ENCODE measurements at regions not wholly inside any gene's neighbourhood (a gene's known extent, or its start where the extent isn't known, plus 50 kb on each side); places are given as distances from the start of the nearest gene placed in this dataset.

DNA sequence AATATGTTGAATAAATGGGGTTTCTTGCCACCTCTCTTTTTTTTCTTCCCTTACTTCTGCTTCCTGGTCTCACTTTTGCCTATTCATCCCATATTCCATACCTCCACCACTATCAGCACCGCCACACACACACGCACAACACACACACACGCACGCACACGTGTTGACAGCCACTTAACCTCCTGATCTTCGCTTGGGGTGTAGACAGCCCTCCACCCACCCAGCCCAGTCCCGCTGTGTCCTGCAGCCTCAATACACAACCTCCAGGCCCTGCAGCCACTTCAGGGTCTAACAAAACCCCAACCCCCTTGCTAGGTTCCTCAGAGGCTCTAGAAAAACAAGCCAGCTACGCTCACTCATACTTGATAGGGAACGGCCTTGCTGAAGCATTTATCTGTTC is 72.3 kb downstream of the LINC00237 start:
- no peak overlapping the region for H3K27ac ChIP-seq
- DNase-seq (ENCODE audit: low read depth, low spot score) = no peak

DNA sequence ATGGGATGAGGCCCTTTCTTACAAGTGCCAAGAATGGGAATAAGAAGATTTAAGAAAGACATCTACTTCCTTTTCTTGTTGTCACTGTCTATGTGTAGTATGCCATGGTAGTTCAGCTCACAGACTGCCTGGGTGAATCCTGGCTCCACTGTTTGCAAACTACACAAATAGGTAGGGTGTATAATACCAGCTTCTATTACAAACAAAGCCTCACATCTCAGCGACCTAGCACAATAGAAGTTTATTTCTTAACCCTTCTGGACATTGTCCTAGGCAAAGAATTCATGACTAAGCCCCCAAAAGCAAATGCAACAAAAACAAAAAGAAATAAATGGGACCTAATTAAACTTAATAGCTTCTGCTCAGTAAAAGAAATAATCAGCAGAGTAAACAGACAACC is 74.5 kb downstream of the LINC00237 start:
- no peak overlapping the region for H3K27ac ChIP-seq
- no peak for DNase-seq (ENCODE audit: low read depth, low spot score)

DNA sequence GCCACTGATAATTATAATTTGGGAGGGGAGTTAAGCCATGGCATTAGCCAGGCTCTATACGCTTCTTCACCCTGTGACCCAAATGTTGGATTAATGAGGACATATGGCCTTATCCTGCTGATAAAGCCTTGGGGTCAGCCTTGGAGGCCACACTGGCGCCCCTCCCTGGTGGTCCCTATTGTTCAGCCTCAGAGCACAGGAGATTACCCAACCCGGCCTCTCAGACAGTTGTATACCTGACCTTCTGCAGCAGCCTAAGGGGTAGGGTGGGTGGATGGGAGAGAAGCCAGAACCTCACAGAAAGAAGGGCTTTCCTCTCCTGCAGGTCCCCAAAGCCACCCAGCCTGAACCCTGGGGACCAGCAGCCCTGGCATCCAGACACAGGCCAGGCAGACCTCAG is 76.8 kb downstream of the LINC00237 start:
- DNase-seq (ENCODE audit: low read depth, low spot score) = no peak
- H3K27ac ChIP-seq = no peak overlapping the region

DNA sequence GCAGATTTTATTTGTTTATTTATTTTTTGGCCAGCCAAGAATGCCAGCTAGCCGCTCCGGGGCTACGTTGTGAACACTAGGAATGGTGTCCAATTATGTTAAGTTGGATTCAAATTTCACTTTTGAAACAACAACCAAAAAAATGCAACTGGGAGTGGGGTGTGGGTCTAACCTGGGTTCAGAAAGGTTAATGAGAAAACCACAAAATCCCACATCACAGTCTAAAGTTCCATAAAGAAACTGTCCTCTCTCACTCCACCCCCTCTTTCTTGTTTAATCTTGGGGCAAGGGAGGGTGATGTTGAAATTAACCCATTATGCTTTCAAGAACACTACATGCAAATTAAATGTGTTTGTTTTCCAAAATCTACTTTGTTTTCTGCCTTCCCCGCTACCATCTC is 77.2 kb downstream of the LINC00237 start:
- DNase-seq (ENCODE audit: low read depth, low spot score) = no peak
- no peak overlapping the region for H3K27ac ChIP-seq

DNA sequence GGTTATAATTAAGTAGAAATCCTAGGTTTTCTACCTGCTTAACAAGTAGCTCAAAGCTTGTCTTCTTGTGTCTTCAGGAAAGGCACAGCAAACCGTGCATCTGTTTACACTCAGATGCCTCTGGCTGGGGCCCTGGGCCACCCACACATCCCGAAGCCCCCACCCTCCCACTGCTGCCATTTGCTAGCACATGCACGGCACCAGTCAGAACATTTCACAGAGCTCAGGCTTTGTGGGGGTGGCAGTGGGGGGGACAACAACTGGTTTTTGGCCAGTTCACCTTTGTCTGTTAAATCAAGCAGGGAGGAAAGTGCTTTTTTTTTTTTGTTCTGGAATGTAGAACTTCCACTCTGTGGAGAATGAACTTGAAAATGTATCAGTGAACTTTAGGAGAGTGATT is 77.7 kb downstream of the LINC00237 start:
- no peak overlapping the region for H3K27ac ChIP-seq
- DNase-seq (ENCODE audit: low read depth, low spot score) = no peak

DNA sequence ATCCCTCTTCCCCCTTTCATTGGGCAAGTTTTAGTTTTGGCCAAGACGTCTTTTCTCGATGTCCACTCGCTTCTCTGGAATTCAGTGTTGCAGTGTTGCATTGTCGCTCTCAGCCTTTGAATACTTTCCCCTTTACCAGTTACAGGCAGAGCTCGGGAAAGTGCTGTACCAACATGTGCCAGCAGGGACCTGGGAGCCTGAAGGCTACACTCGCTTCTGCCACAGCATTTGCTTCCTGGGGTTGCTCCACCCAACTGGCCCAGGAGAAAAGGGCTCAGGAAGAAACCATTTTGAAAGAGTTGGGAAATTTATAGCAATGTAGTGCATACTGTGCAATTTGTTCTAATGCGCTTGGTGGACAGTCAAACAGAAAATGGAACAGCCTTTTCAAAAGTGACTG is 78.6 kb downstream of the LINC00237 start:
- no peak for DNase-seq (ENCODE audit: low read depth, low spot score)
- H3K27ac ChIP-seq = no peak overlapping the region

DNA sequence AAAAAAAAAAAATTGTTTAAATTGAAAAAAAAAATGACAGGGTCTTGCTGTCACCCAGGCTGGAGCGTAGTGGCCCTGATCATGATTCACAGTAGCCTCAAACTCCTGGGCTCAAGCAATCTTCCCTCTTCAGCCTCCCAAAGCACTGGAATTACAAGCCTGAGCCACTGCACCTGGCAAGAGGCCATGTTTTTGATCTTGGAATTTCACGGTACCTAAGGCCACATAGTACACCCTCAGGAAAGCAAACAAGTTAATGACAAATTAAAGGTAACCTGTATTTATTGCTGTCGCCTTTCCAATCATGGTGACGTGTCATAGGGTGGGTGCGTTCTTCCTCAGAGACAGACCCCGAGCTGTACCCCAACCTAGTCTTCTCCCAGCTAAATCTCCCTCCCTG is 79.2 kb downstream of the LINC00237 start:
- no peak overlapping the region for H3K27ac ChIP-seq
- no peak for DNase-seq (ENCODE audit: low read depth, low spot score)

DNA sequence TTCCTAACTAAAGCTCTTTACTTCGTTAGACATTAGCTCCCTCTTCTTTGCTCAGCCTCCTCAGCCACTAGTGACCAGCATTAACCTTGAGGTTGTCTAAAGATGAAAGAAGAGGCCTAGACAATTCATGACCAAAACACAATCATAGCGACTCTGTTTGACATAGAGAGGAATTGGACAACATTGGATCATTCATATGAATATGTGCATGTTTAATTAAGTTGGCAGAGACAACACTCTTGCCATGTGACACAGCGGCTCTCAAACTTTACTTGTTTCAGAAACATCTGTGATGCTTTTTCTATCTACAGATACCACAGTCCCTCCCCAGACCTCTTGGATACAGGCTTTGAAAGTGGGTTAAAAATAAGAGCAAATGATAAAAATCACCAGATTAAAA is 81.7 kb downstream of the LINC00237 start:
- DNase-seq (ENCODE audit: low read depth, low spot score) = no peak
- H3K27ac ChIP-seq = no peak overlapping the region

DNA sequence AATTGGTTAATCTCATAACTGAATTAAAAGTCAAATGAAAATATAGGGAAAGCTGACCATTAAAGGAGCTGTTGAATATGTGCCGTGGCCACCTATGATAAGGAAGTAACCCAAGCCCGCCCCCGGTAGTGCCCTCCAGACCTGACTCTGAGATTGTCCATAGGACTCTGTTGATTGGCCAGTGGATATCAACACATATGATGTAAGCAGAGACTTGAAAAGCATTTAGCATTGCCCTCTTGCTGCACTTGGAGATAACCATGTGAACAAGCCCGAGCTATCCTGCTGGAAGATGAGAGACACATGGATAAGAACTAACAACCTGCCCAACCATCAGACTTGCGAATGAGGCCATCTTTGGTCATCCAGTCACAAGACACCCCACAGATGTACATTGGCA is 83.2 kb downstream of the LINC00237 start:
- no peak overlapping the region for H3K27ac ChIP-seq
- DNase-seq (ENCODE audit: low read depth, low spot score) = no peak

DNA sequence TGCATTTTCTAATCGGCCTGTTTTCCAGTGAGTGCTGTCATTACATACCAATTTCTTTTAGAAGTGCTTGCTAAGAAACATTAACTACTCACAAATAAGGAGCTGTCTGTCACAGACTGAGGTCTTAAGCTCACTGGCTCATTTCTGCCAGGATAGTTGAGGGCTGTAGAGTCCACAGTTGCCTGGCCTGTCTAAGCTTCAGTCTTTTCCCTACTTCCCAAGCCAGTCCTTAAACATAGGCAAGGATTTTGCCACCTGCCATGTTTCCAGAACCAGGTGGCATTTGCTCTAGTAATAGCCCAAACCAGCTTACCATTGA is 84.7 kb downstream of the LINC00237 start:
- DNase-seq (ENCODE audit: low read depth, low spot score) = no peak
- no peak overlapping the region for H3K27ac ChIP-seq

DNA sequence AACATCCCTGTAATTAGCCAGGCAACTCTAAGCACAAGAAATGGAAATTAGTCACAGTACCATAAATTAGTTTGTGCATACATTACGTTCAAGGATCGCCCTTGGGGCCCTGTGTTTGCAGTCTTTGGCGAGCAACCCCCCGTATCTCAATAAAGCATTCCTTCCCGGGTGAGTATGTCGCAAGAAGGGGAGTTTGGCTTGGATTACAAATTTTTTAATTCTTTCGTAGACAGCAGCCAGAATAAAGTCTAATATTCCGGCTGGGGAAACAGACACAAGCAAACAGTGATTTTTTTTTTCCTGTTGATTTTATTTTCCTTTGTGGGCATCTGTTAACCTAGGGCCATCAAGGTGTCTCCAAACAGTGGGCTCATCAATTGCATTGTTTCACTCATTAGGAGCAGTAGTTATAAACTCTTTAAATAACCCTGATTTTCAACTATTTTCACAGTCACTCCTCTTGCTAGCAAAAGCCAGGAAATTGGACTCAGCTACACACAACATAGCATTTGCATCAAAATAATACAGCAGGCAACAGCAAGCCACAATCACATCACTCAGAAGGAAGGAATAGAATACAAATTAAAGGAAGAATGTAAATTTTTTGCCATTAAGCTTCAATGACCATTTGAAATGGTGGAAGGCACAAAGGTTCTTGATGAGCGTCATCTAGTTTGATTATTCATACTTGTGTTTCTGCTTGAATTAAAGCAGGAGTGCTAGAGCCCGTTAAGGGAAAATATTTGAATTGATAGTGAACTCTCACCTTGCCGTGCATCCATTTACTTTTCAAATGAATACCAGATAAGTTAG is 85.3 kb downstream of the LINC00237 start:
- no peak for DNase-seq (ENCODE audit: low read depth, low spot score)
- H3K27ac ChIP-seq = no peak overlapping the region

DNA sequence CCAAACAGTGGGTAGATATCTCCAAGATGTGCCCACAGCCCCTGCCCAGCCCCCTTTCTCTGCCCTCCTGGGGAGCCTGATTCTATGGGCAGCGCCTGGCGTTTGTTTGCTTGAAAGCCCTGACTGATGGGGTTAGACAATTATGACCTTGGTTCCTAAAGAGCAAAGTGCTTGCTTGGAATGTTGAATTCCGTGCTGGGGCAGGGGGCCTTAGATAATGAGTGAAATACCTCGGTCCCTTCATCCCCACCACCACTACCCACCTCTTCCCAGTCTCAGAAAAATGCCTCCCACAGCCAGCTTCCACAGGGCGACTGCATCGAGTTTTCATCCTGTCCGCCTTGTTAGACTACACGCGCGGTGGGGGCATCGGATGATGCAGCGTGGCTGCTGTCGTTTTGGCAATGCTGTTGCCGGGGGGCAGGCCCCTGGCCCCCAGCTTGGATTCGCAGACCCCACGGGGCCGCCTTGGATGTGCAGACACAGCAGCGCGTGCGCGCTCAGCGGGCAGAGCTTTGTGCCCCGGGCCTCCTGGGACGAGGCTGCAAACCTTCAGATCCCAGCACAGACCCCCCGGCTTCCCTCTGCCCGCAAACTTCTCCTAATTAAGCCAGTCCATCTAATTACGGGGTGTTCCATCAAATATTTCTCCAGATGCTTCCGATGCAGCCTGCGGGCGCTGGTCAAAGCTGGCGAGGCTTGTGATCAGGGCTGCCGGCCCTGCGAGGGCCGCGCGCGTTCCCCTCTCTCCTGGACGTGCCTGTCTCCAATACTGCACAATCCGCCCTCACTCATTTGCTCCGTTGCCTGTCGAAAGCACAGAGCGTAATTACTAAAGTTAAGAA is 86.1 kb downstream of the LINC00237 start:
- H3K27ac ChIP-seq = no peak overlapping the region
- no peak for DNase-seq (ENCODE audit: low read depth, low spot score)

DNA sequence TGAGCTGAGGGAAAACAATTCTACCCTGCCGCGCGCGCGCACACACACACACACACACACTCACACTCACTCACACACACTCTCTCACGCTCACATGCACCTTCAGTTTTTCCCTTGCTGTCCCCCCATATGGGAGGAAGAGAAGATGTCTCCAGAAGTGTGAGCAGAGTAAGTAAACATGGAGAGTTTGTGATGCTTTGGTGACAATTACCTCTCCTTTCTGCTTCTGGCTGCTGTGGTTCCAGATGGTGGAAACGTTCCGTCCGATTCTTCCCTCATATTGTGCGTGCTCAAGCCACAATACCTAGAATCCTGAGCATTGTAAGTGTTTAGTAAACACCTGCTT is 86.7 kb downstream of the LINC00237 start:
- H3K27ac ChIP-seq = no peak overlapping the region
- DNase-seq (ENCODE audit: low read depth, low spot score) = no peak

DNA sequence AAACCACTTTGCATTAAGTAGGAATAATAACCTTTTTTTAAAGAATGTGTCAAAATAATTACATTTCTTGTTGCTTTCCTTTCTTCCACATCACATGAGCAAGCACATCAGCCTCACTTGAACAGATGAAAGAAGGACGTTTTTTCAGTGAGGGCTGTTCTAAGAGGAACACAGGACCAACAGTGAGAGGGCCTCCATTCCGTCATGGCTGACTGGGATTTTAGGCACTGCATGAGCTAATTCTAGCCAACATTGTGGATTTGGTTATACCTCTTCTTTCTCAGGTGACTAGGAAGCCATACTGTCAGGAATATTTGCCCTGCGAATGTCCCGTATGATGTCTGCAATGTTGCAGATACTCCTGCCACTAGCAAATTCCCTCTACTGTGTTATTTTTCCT is 87.6 kb downstream of the LINC00237 start:
- DNase-seq (ENCODE audit: low read depth, low spot score) = no peak
- no peak overlapping the region for H3K27ac ChIP-seq

DNA sequence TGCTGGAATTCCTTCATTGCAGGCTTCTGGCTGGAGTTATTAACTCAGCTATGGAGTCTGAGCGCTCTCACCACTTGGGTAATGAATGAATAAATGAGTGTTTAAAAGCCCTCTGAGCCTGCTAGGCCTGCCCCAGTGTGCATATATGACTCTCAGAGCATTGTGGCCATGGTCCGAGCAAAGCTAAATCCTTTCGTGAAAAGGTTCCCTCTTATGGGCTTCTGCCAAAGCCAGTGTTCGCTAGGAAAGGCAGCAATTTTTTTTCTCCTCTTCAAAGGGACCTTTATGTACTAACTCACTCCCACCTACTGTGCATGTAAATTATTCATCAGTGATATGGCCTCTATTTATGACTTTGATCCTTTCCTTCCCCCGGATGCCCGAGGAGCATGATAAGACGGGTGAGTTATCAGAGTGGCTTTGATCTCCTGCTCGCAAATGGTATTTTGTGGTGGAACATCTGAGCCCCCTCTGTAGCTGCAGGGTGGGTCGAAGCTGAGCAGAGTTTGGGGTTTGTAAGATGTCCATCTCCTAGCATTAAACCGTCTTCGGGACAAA is 88.6 kb downstream of the LINC00237 start:
- DNase-seq (ENCODE audit: low read depth, low spot score) = no peak
- H3K27ac ChIP-seq = no peak overlapping the region

DNA sequence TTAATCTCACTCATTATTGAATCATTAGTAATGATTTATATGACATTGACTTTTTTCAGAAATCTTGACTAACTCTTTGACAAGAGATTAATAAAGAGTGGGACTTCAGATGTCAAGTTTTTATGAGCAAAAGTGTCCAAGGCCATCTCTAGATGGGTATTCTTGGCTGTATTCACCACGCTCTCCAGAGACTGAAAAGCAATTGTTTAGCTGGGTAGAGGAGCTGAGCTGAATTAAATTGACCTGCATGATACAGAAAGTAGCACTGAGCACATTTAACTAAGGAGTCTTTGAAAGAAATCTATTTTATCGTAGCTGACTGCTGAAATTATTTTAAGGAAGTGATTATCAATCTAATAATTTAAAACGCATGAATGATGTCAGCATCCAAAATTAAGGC is 89.4 kb downstream of the LINC00237 start:
- DNase-seq (ENCODE audit: low read depth, low spot score) = no peak
- no peak overlapping the region for H3K27ac ChIP-seq

DNA sequence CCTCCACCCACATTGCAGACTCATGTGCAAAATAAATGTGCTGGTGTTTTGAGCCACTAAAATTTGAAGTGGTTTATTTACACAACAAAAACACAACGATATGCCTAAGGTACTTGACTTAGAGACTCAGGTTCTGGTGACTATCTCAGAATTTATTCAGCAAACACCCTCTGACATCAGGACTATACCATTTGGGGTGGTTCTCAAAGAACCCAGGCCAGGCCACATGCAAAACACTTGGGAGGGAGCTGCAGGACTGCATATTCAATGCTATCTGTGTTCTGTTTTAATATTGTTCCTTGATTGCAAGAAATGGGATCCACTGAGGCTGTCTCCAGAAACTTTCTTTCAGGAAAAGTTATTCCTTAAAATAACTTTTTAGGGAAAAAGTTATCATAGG is 91.6 kb downstream of the LINC00237 start:
- no peak for DNase-seq (ENCODE audit: low read depth, low spot score)
- no peak overlapping the region for H3K27ac ChIP-seq

DNA sequence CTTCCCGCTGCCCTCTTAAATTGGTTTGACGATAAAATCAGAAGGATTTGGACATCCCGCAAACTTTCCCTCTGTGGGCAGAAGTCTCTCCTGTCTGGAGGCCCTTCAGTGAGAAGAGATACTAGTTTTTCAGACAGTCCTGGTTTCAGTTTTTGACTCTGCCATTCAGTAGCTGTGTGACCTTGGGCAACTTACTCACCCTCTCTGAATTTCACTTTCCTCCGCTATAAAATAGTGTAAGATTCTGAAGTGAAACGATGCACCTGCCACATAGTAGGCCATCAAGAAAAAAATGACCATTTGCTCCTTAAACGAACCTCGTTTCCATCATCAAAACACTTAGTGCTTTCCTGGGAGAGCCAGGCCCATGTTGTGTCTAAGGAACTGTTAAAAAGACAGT is 97.2 kb downstream of the LINC00237 start:
- DNase-seq (ENCODE audit: low read depth, low spot score) = no peak
- H3K27ac ChIP-seq = no peak overlapping the region

DNA sequence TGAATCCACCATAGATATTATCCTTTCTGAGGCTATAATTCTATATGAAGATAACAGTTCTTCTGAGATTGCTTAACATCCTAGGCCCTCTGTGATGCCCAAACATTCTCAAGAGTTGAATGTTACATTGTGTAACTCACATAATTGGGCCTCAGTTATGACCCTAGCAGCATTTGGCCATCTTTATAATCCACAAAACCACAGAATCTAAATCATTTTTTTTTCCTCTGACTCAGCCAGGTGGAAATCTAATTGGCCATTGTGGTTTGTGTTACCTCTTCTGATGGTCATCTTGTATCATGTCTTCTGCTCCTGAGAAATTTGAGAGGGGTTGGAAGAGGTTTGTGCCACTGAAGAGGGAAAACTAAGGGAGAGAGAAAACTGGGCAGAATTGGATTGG is 99.5 kb downstream of the LINC00237 start:
- no peak for DNase-seq (ENCODE audit: low read depth, low spot score)
- no peak overlapping the region for H3K27ac ChIP-seq

DNA sequence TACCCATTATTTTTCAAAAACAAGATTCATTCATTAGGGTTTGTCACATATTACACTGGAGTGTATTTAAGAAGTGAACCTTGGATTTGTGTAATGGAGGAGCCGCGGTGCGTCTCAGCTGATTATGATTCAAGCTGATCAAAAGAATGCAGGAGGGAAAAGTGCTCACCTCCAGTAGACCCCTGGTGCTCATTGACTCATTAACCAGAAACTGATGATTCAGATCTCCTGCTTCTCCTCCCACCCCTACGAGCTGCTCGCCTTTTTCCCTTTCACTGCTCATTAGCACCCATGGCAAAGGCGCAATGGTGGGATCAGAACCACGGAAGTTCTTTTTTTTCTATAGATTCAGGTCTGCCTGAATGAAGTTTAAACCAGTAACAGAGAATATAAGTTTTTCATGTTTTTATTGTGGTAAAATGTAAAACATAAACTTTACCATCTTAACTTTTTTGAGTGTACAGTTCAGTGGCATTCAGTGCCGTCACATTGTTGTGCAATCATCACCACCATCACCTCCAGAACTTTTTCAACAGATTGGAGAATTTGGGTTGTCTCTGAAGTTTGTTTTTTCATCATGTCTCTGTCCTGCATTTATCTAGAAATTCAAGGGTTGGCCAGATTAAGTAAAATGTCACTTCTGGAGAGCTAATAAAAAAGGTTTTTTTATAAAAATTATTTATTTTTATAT is 101.6 kb downstream of the LINC00237 start:
- DNase-seq (ENCODE audit: low read depth, low spot score) = no peak
- no peak overlapping the region for H3K27ac ChIP-seq

DNA sequence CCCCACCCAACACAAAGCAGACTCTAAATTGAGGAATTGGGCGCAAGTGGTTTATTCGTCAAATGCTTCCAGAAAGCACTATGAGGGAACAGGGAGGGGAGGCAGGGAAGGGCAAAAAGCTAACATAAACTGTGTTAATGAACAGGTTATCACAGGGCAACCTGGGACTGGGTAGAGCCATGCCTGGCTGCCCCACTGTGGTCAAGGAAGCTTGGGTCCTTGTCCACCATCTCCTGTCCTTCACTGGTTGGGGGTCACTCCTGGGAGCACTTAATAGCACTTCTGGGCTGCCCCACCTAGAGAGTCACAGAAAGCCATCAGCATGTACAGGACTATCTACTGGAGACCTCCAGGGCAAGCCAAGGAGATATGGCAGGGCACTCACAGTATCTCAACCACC is 102.3 kb downstream of the LINC00237 start:
- DNase-seq (ENCODE audit: low read depth, low spot score) = no peak

More for the DNA sequence above, 102.3 kb downstream of the LINC00237 start:
- no peak overlapping the region for H3K27ac ChIP-seq
